ENCODE measurements at regions not wholly inside any gene's neighbourhood (a gene's known extent, or its start where the extent isn't known, plus 50 kb on each side); places are given as distances from the start of the nearest gene placed in this dataset.
"Not testable (repeated sequence)": the region's sequence is repeated elsewhere in the genome, so short reads cannot be mapped to it uniquely, and the experiment has no call there.

DNA sequence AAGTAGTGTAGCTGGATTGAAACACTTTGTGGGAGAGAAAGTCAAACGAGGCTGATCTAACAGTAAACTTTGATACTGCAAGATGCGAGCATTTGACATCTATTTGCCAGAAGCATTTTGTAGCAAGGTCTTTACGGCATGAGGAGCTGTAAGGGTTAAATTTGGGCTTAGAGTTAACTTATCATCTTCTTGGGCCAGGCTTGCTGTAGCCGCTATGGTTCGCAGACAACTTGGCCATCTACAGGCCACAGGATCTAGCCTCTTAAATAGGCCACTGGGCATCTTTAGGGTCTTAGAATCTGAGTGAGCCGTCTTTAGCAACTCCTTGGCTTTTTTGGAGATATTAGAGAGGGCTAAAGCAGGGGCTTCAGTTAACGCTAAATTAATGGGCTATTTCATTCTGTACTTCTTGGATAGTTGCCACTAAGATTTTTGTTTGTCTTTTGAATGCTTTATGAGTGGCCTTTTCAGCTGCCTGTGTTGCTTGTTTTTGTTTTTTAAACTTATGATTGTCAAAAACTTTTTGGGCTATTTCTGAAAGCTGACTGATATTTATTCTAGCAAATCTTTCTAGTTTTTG is 93.5 kb upstream of the FAM90A1 start:
- in situ Hi-C loops (cut with HindIII; ENCODE audit: low pct_unique_long_range_greater_than_20kb, low sequenced_read_pairs); CTCF ChIA-PET; ATAC-seq: not testable (repeated sequence)

GRCh38 chr12:8325145-8325839 is 97.9 kb upstream of the FAM90A1 start:
- BruUV-seq (replicated peaks); H3K27ac ChIP-seq (ENCODE audit: low read length); H3K36me3 ChIP-seq (ENCODE audit: control insufficient read depth, insufficient read depth, low read length); POLR2A ChIA-PET; H3K4me1 ChIP-seq (ENCODE audit: control insufficient read depth, insufficient read depth, low read length); ATAC-seq; H3K27me3 ChIP-seq (ENCODE audit: control insufficient read depth, insufficient read depth, low read length); DNase-seq (ENCODE audit: low read depth, low spot score); intact Hi-C loops (cut with micrococcal nuclease; ENCODE audit: unreplicated experiment); CTCF ChIA-PET; H3K4me3 ChIP-seq (ENCODE audit: low read depth in 2 of 2, low read length in 2 of 2); in situ Hi-C loops (cut with HindIII; ENCODE audit: low pct_unique_long_range_greater_than_20kb, low sequenced_read_pairs); H3K9me3 ChIP-seq (ENCODE audit: control insufficient read depth, insufficient read depth, low read depth, low read length): not testable (repeated sequence)

More for the DNA sequence above, 93.5 kb upstream of the FAM90A1 start:
- H3K4me3 ChIP-seq (ENCODE audit: low read depth in 2 of 2, low read length in 2 of 2); H3K36me3 ChIP-seq (ENCODE audit: control insufficient read depth, insufficient read depth, low read length); BruUV-seq (replicated peaks); intact Hi-C loops (cut with micrococcal nuclease; ENCODE audit: unreplicated experiment); H3K27me3 ChIP-seq (ENCODE audit: control insufficient read depth, insufficient read depth, low read length); DNase-seq (ENCODE audit: low read depth, low spot score); H3K27ac ChIP-seq (ENCODE audit: low read length); POLR2A ChIA-PET; H3K4me1 ChIP-seq (ENCODE audit: control insufficient read depth, insufficient read depth, low read length); H3K9me3 ChIP-seq (ENCODE audit: control insufficient read depth, insufficient read depth, low read depth, low read length): not testable (repeated sequence)

- in situ Hi-C loops (cut with HindIII; ENCODE audit: low pct_unique_long_range_greater_than_20kb, low sequenced_read_pairs); CTCF ChIA-PET; ATAC-seq; intact Hi-C loops (cut with micrococcal nuclease; ENCODE audit: unreplicated experiment); H3K36me3 ChIP-seq (ENCODE audit: control insufficient read depth, insufficient read depth, low read length); H3K9me3 ChIP-seq (ENCODE audit: control insufficient read depth, insufficient read depth, low read depth, low read length); H3K4me1 ChIP-seq (ENCODE audit: control insufficient read depth, insufficient read depth, low read length); H3K27me3 ChIP-seq (ENCODE audit: control insufficient read depth, insufficient read depth, low read length); POLR2A ChIA-PET; H3K27ac ChIP-seq (ENCODE audit: low read length); DNase-seq (ENCODE audit: low read depth, low spot score); H3K4me3 ChIP-seq (ENCODE audit: low read depth in 2 of 2, low read length in 2 of 2); BruUV-seq (replicated peaks): not testable (repeated sequence)
Measured at GRCh38 chr12:8328835-8329234, 101.4 kb upstream of the FAM90A1 start.

GRCh38 chr12:8332373-8332772 is 105.0 kb upstream of the FAM90A1 start:
- H3K27me3 ChIP-seq (ENCODE audit: control insufficient read depth, insufficient read depth, low read length); DNase-seq (ENCODE audit: low read depth, low spot score); H3K36me3 ChIP-seq (ENCODE audit: control insufficient read depth, insufficient read depth, low read length); H3K27ac ChIP-seq (ENCODE audit: low read length); POLR2A ChIA-PET; BruUV-seq (replicated peaks); H3K4me1 ChIP-seq (ENCODE audit: control insufficient read depth, insufficient read depth, low read length); H3K9me3 ChIP-seq (ENCODE audit: control insufficient read depth, insufficient read depth, low read depth, low read length); in situ Hi-C loops (cut with HindIII; ENCODE audit: low pct_unique_long_range_greater_than_20kb, low sequenced_read_pairs); ATAC-seq; CTCF ChIA-PET; intact Hi-C loops (cut with micrococcal nuclease; ENCODE audit: unreplicated experiment); H3K4me3 ChIP-seq (ENCODE audit: low read depth in 2 of 2, low read length in 2 of 2): not testable (repeated sequence)

GRCh38 chr12:8351073-8351472 is 104.7 kb upstream of the CLEC6A start:
- BruUV-seq (replicated peaks); intact Hi-C loops (cut with micrococcal nuclease; ENCODE audit: unreplicated experiment); DNase-seq (ENCODE audit: low read depth, low spot score); in situ Hi-C loops (cut with HindIII; ENCODE audit: low pct_unique_long_range_greater_than_20kb, low sequenced_read_pairs); H3K36me3 ChIP-seq (ENCODE audit: control insufficient read depth, insufficient read depth, low read length); H3K9me3 ChIP-seq (ENCODE audit: control insufficient read depth, insufficient read depth, low read depth, low read length); POLR2A ChIA-PET; CTCF ChIA-PET; H3K4me3 ChIP-seq (ENCODE audit: low read depth in 2 of 2, low read length in 2 of 2); ATAC-seq; H3K27ac ChIP-seq (ENCODE audit: low read length); H3K4me1 ChIP-seq (ENCODE audit: control insufficient read depth, insufficient read depth, low read length); H3K27me3 ChIP-seq (ENCODE audit: control insufficient read depth, insufficient read depth, low read length): not testable (repeated sequence)

GRCh38 chr12:8354741-8355140 is 101.0 kb upstream of the CLEC6A start:
- in situ Hi-C loops (cut with HindIII; ENCODE audit: low pct_unique_long_range_greater_than_20kb, low sequenced_read_pairs); ATAC-seq; BruUV-seq (replicated peaks); H3K9me3 ChIP-seq (ENCODE audit: control insufficient read depth, insufficient read depth, low read depth, low read length); H3K4me1 ChIP-seq (ENCODE audit: control insufficient read depth, insufficient read depth, low read length); H3K27me3 ChIP-seq (ENCODE audit: control insufficient read depth, insufficient read depth, low read length); H3K27ac ChIP-seq (ENCODE audit: low read length); CTCF ChIA-PET; intact Hi-C loops (cut with micrococcal nuclease; ENCODE audit: unreplicated experiment); H3K4me3 ChIP-seq (ENCODE audit: low read depth in 2 of 2, low read length in 2 of 2); H3K36me3 ChIP-seq (ENCODE audit: control insufficient read depth, insufficient read depth, low read length); POLR2A ChIA-PET; DNase-seq (ENCODE audit: low read depth, low spot score): not testable (repeated sequence)

GRCh38 chr12:8355531-8355930 is 100.2 kb upstream of the CLEC6A start:
- intact Hi-C loops (cut with micrococcal nuclease; ENCODE audit: unreplicated experiment); H3K9me3 ChIP-seq (ENCODE audit: control insufficient read depth, insufficient read depth, low read depth, low read length); H3K36me3 ChIP-seq (ENCODE audit: control insufficient read depth, insufficient read depth, low read length); DNase-seq (ENCODE audit: low read depth, low spot score); H3K27me3 ChIP-seq (ENCODE audit: control insufficient read depth, insufficient read depth, low read length); H3K27ac ChIP-seq (ENCODE audit: low read length); POLR2A ChIA-PET; ATAC-seq; CTCF ChIA-PET; H3K4me1 ChIP-seq (ENCODE audit: control insufficient read depth, insufficient read depth, low read length); H3K4me3 ChIP-seq (ENCODE audit: low read depth in 2 of 2, low read length in 2 of 2); BruUV-seq (replicated peaks); in situ Hi-C loops (cut with HindIII; ENCODE audit: low pct_unique_long_range_greater_than_20kb, low sequenced_read_pairs): not testable (repeated sequence)
